Fibroblast of the aortic adventitia (primary cell): ENCODE measurements at regions not wholly inside any gene's neighbourhood (a gene's known extent, or its start where the extent isn't known, plus 50 kb on each side); places are given as distances from the start of the nearest gene placed in this dataset.

Source experiments
- DNase-seq: peaks from one replicate; pipeline ENCODE4 v3.0.0-alpha.2; 2010; ENCODE audit warnings: low read depth
- H3K4me3 ChIP-seq: 2 replicates; pipeline ENCODE4 v1.5.1; 2011; ENCODE audit warnings: low read depth, mild to moderate bottlenecking, control low read depth, low read length, moderate library complexity
- CTCF ChIP-seq: IDR thresholded peaks from 2 replicates; pipeline ENCODE4 v1.5.1; 2011; ENCODE audit warnings: mild to moderate bottlenecking, low read length, control low read depth, inconsistent platforms; ENCODE audit not compliant: insufficient read depth

- DNase-seq = no peak
- TF ChIP-seq CTCF = no peak
- H3K4me3 ChIP-seq = no peak overlapping the region
Observed at GRCh38 chr5:114782869-114783268, 386.8 kb downstream of the TRIM36 start.

- no peak for TF ChIP-seq CTCF
- no peak for DNase-seq
- no peak overlapping the region for H3K4me3 ChIP-seq
Observed at GRCh38 chr5:114782177-114782576, 387.5 kb downstream of the TRIM36 start.

GRCh38 chr5:114780290-114780689 is 389.4 kb downstream of the TRIM36 start:
- no peak overlapping the region for H3K4me3 ChIP-seq
- TF ChIP-seq CTCF = no peak
- no peak for DNase-seq

GRCh38 chr5:114744406-114744805 is 382.5 kb downstream of the KCNN2 start:
- no peak for DNase-seq
- no peak overlapping the region for H3K4me3 ChIP-seq
- no peak for TF ChIP-seq CTCF

- DNase-seq = no peak
- no peak for TF ChIP-seq CTCF
Observed at GRCh38 chr5:114734238-114734637, 372.4 kb downstream of the KCNN2 start.

GRCh38 chr5:114729986-114730385 is 368.1 kb downstream of the KCNN2 start:
- H3K4me3 ChIP-seq = no peak overlapping the region
- no peak for DNase-seq

More at GRCh38 chr5:114734238-114734637, 372.4 kb downstream of the KCNN2 start:
- H3K4me3 ChIP-seq = no peak overlapping the region

More at GRCh38 chr5:114729986-114730385, 368.1 kb downstream of the KCNN2 start:
- TF ChIP-seq CTCF = no peak
